H1 (cell line): ENCODE measurements at regions not wholly inside any gene's neighbourhood (a gene's known extent, or its start where the extent isn't known, plus 50 kb on each side); places are given as distances from the start of the nearest gene placed in this dataset.

Experiments
- ASH2L ChIP-seq: fragments of 200-600, 300-600 bp; sonication (generic); IDR thresholded peaks from one replicate; pipeline ENCODE4 v1.7.1; 2017; ENCODE audit warnings: low read length
- TF ChIP-seq, protein P1 (sequence below): IDR thresholded peaks from 2 replicates; pipeline ENCODE4 v1.6.1; 2012; ENCODE audit warnings: inconsistent platforms

DNA sequence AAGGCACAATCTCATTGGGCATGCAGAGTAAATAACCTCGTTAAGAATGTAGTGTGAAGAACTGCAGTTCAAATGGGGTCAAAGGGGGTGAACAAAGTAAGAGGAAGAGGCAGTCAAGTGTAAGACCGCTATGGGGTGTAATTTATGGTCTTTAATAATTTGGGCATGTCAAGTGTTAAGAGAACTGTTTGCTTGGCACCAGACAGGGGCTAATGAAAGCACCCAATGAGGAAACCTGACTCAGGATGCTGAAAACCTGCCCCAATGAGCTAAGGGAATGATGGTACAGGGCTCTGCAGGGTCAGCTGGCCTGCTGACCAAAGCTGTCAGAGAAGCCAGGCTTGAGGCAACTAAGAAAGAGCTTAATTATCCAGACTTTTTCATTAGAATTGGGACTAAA is 368.1 kb downstream of the DTWD2 start (continued):
- TF ChIP-seq, protein P1, sequence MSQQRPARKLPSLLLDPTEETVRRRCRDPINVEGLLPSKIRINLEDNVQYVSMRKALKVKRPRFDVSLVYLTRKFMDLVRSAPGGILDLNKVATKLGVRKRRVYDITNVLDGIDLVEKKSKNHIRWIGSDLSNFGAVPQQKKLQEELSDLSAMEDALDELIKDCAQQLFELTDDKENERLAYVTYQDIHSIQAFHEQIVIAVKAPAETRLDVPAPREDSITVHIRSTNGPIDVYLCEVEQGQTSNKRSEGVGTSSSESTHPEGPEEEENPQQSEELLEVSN = no peak
- TF ChIP-seq ASH2L = no peak
